CD4-positive, alpha-beta T cell treated with Interleukin-12 subunit alpha and Interleukin-12 subunit beta, for 1 hour (primary cell): ENCODE measurements at regions not wholly inside any gene's neighbourhood (a gene's known extent, or its start where the extent isn't known, plus 50 kb on each side); places are given as distances from the start of the nearest gene placed in this dataset.

Experiments
- DNase-seq: peaks from one replicate; pipeline ENCODE4 v3.0.0-alpha.2; 2020

GRCh38 chr5:2179861-2180260 lies 297.1 kb upstream of the IRX4 start:
- DNase-seq = no peak

GRCh38 chr5:2178528-2178927 lies 295.8 kb upstream of the IRX4 start:
- no peak for DNase-seq

GRCh38 chr5:2178071-2178477 lies 295.3 kb upstream of the IRX4 start:
- DNase-seq = no peak

GRCh38 chr5:2177244-2177643 lies 294.5 kb upstream of the IRX4 start:
- no peak for DNase-seq

- no peak for DNase-seq
Observed at GRCh38 chr5:2176581-2176980, 293.9 kb upstream of the IRX4 start.

GRCh38 chr5:2175842-2176404 lies 293.2 kb upstream of the IRX4 start:
- no peak for DNase-seq

GRCh38 chr5:2175041-2175440 lies 292.3 kb upstream of the IRX4 start:
- DNase-seq = no peak

- no peak for DNase-seq
Observed at GRCh38 chr5:2174538-2174937, 291.8 kb upstream of the IRX4 start.

- DNase-seq = no peak
Observed at GRCh38 chr5:2173151-2173834, 290.6 kb upstream of the IRX4 start.

GRCh38 chr5:2172471-2172870 lies 289.7 kb upstream of the IRX4 start:
- no peak for DNase-seq

GRCh38 chr5:2170761-2171160 lies 288.0 kb upstream of the IRX4 start:
- no peak for DNase-seq

GRCh38 chr5:2169850-2170760 lies 287.4 kb upstream of the IRX4 start:
- DNase-seq = no peak

- DNase-seq = no peak
Observed at GRCh38 chr5:2169430-2169808, 286.7 kb upstream of the IRX4 start.

GRCh38 chr5:2168601-2169429 lies 286.1 kb upstream of the IRX4 start:
- DNase-seq = no peak

- DNase-seq = no peak
Observed at GRCh38 chr5:2167671-2168070, 284.9 kb upstream of the IRX4 start.

GRCh38 chr5:2166979-2167377 lies 284.3 kb upstream of the IRX4 start:
- no peak for DNase-seq

GRCh38 chr5:2166306-2166978 lies 283.7 kb upstream of the IRX4 start:
- no peak for DNase-seq

GRCh38 chr5:2165615-2166305 lies 283.0 kb upstream of the IRX4 start:
- no peak for DNase-seq

- no peak for DNase-seq
Observed at GRCh38 chr5:2165203-2165602, 282.5 kb upstream of the IRX4 start.

- no peak for DNase-seq
Observed at GRCh38 chr5:2164586-2164985, 281.9 kb upstream of the IRX4 start.

GRCh38 chr5:2163940-2164490 lies 281.3 kb upstream of the IRX4 start:
- DNase-seq = no peak
